ENCODE measurements at regions not wholly inside any gene's neighbourhood (a gene's known extent, or its start where the extent isn't known, plus 50 kb on each side); places are given as distances from the start of the nearest gene placed in this dataset.
"Not testable (repeated sequence)": the region's sequence is repeated elsewhere in the genome, so short reads cannot be mapped to it uniquely, and the experiment has no call there.

- no peak for DNase-seq (ENCODE audit: extremely low spot score)
- WGBS = 68% methylated on average over 10 of the region's 10 CpGs
- H3K27ac ChIP-seq (ENCODE audit: low read depth) = no peak overlapping the region
- H3K36me3 ChIP-seq (ENCODE audit: insufficient read depth) = no peaks in the 10 kb centered on the region
- H3K4me3 ChIP-seq (ENCODE audit: low read depth, low read length) = no peak overlapping the region
- no peaks in the 10 kb centered on the region for H3K4me1 ChIP-seq (ENCODE audit: insufficient read depth)
These were observed 179.3 kb downstream of the ZIC5 start for GRCh38 chr13:99792079-99792921.

DNA sequence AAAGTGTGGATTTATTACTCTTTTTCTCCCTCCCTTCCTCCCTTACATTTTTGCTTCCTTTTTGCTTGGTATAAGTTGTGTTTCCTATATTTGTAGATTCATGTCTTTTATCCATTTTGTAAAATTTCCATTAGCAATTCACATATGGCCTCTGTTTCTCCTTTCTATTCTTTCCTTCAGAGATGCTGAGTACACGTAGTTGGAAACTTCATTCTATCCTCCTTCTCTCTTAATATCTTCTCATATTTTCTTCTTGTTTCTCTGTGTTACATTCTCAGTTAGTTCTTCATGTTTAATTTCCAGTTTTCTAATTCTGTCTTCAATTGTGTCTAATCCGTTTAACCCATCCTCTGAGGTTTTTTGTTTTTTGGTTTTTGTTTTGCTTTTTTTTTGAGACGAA, 188.9 kb downstream of the ZIC5 start:
- WGBS = 93% methylated on average over 3 of the region's 3 CpGs
- H3K4me3 ChIP-seq (ENCODE audit: low read depth, low read length) = no peak overlapping the region
- no peaks in the 10 kb centered on the region for H3K4me1 ChIP-seq (ENCODE audit: insufficient read depth)
- no peak overlapping the region for H3K27ac ChIP-seq (ENCODE audit: low read depth)
- H3K36me3 ChIP-seq (ENCODE audit: insufficient read depth) = peaks cover 2% of the 10 kb centered on the region
- no peak for DNase-seq (ENCODE audit: extremely low spot score)

DNA sequence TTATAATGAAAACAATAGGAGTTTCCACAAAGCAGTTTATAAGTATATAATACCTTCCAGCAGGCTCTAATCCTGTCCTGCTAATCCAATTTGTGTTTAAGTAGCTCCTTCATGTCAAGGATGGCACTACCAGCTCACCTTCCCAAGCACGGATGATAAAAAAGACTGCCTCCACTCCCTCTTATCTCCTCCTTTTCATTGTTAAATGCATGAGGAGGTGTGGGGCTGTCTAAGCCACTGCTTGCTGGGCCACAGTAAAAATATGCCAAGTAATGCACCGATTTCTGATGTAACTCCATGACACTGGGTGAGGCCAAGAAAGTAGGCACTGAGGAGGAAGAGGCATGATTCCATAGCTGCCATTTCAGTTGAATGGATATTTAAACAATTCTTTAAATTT, 193.1 kb downstream of the ZIC5 start:
- Histone ChIP-seq H3K27ac (ENCODE audit: low read depth) (no peak overlapping the region), H3K4me3 (ENCODE audit: low read depth, low read length) (no peak overlapping the region), H3K36me3 (ENCODE audit: insufficient read depth) (peaks cover 2% of the 10 kb centered on the region), H3K4me1 (ENCODE audit: insufficient read depth) (no peaks in the 10 kb centered on the region)
- no peak for DNase-seq (ENCODE audit: extremely low spot score)
- 79% methylated on average over 2 of the region's 2 CpGs for WGBS

GRCh38 chr13:99777873-99778272, 193.7 kb downstream of the ZIC5 start:
- H3K4me3 ChIP-seq (ENCODE audit: low read depth, low read length) = no peak overlapping the region
- H3K36me3 ChIP-seq (ENCODE audit: insufficient read depth) = peaks cover 2% of the 10 kb centered on the region
- no peaks in the 10 kb centered on the region for H3K4me1 ChIP-seq (ENCODE audit: insufficient read depth)
- WGBS = 61% methylated on average over 3 of the region's 3 CpGs
- H3K27ac ChIP-seq (ENCODE audit: low read depth) = no peak overlapping the region
- no peak for DNase-seq (ENCODE audit: extremely low spot score)

DNA sequence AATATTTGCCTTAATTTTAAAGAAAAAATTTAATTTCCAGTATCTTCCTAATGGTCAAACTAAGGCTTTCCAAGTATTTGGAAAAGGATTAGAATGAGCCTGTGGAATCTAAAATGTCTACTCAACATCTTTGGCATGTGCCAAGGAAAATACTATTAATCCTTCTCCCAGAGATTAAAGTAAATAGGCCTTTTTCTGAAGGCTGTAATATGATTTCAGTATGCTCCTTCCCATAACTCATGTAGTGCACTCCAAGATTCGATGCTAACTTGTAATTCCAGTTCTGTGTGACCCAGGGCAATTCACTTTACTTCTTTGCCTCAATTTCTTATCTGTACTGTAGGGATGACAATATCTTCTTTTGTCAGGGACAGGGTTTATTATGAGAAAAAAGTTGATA, 196.9 kb downstream of the ZIC5 start:
- no peak for DNase-seq (ENCODE audit: extremely low spot score)
- Histone ChIP-seq H3K4me3 (ENCODE audit: low read depth, low read length) (no peak overlapping the region), H3K4me1 (ENCODE audit: insufficient read depth) (no peaks in the 10 kb centered on the region), H3K36me3 (ENCODE audit: insufficient read depth) (peaks cover 2% of the 10 kb centered on the region), H3K27ac (ENCODE audit: low read depth) (no peak overlapping the region)
- 19% methylated on average over 1 of the region's 1 CpG for WGBS

DNA sequence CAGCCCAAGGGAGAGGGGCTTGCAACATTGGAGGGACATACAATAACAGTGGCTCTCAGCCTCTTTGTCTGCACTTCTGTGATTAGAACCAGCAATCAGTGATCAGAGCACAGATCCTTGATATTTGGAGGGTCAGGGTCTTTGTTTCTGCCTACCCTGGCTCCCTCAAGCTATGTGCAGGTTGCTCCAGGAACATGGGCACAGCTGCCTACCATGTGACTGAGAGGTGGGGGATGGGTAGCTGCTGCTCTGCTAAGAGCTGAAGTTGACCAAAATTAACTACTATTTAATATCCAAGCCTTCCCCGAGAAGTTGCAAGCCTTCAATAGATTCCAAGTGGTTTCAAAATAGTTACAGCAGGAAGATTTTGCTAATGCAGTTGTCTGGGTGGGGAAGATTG, 202.6 kb downstream of the ZIC5 start:
- no peak overlapping the region for H3K4me3 ChIP-seq (ENCODE audit: low read depth, low read length)
- no peaks in the 10 kb centered on the region for H3K4me1 ChIP-seq (ENCODE audit: insufficient read depth)
- H3K36me3 ChIP-seq (ENCODE audit: insufficient read depth) = no peaks in the 10 kb centered on the region
- H3K27ac ChIP-seq (ENCODE audit: low read depth) = no peak overlapping the region
- no peak for DNase-seq (ENCODE audit: extremely low spot score)
- WGBS = 80% methylated on average over 1 of the region's 1 CpG

- no peak for DNase-seq (ENCODE audit: extremely low spot score)
- no peak overlapping the region for H3K27ac ChIP-seq (ENCODE audit: low read depth)
- H3K4me1 ChIP-seq (ENCODE audit: insufficient read depth) = no peaks in the 10 kb centered on the region
- no peak overlapping the region for H3K4me3 ChIP-seq (ENCODE audit: low read depth, low read length)
- no peaks in the 10 kb centered on the region for H3K36me3 ChIP-seq (ENCODE audit: insufficient read depth)
- WGBS = 49% methylated on average over 2 of the region's 2 CpGs
These were observed 204.9 kb downstream of the ZIC5 start for GRCh38 chr13:99766641-99767045.

DNA sequence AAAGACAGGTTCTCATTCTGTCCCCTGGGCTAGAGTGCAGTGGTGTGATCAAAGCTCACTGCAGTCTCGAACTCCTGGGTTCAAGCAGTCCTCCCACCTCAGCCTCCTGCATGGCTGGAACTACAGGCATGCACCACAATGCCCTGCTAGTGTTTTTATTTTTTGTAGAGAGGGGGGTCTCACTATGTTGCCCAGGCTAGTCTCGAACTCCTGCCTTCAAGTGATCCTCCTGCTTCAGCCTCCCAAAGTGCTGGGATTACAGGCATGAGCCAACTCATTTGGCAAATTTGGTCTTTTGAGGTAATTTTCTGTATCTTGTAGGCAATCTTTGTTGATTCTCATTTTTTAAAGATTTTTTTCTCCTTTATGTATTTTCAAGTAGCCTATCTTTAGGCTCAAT, 205.7 kb downstream of the ZIC5 start:
- H3K36me3 ChIP-seq (ENCODE audit: insufficient read depth) = no peaks in the 10 kb centered on the region
- H3K4me3 ChIP-seq (ENCODE audit: low read depth, low read length) = no peak overlapping the region
- H3K27ac ChIP-seq (ENCODE audit: low read depth) = no peak overlapping the region
- no peak for DNase-seq (ENCODE audit: extremely low spot score)
- WGBS = 84% methylated on average over 2 of the region's 2 CpGs
- no peaks in the 10 kb centered on the region for H3K4me1 ChIP-seq (ENCODE audit: insufficient read depth)

DNA sequence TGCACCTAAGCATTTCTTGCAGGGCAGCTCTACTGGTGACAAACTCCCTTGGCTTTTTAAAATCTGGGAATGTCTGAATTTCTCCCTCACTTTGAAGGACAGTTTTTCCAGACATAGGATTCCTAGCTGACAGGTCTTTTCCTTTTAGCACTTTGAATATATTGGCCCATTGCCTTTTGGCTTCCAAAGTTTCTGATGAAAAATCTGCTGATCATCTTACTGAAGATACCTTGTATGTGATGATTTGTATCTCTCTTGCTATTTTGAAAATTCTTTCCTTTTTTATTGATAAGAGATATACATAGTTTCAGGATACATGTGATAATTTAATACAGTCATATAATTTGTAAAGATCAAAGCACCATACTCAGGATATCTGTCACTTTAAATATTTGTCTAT, 211.1 kb downstream of the ZIC5 start:
- Histone ChIP-seq H3K4me1 (ENCODE audit: insufficient read depth) (no peaks in the 10 kb centered on the region), H3K27ac (ENCODE audit: low read depth) (no peak overlapping the region), H3K4me3 (ENCODE audit: low read depth, low read length) (no peak overlapping the region), H3K36me3 (ENCODE audit: insufficient read depth) (no peaks in the 10 kb centered on the region)
- no peak for DNase-seq (ENCODE audit: extremely low spot score)

DNA sequence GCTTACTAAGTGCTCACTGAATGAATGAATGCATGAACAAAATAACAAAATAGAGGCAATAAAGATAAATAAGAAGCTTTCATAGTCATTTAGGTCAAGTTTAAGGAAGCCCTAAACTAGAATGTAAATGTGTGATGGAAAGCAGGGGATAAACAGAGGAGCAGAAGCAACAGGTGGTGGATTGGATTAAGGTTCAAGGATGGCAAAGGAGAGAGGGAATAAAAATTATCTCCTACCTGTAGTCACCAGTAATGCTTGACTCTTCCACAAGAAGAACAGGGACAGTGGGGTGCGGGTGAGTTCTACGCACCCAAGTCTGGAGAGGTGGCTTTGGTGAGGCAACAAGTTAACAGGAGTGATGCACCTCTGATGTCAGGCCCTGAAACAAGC, 212.4 kb downstream of the ZIC5 start:
- H3K27ac ChIP-seq (ENCODE audit: low read depth) = no peak overlapping the region
- no peak overlapping the region for H3K4me3 ChIP-seq (ENCODE audit: low read depth, low read length)
- no peak for DNase-seq (ENCODE audit: extremely low spot score)
- over 99% methylated on average over 2 of the region's 2 CpGs for WGBS
- no peaks in the 10 kb centered on the region for H3K36me3 ChIP-seq (ENCODE audit: insufficient read depth)
- no peaks in the 10 kb centered on the region for H3K4me1 ChIP-seq (ENCODE audit: insufficient read depth)

GRCh38 chr13:99758460-99759162, 213.0 kb downstream of the ZIC5 start:
- Histone ChIP-seq H3K4me1 (ENCODE audit: insufficient read depth) (no peaks in the 10 kb centered on the region), H3K36me3 (ENCODE audit: insufficient read depth) (no peaks in the 10 kb centered on the region), H3K4me3 (ENCODE audit: low read depth, low read length) (no peak overlapping the region), H3K27ac (ENCODE audit: low read depth) (no peak overlapping the region)
- DNase-seq (ENCODE audit: extremely low spot score) = no peak
- 63% methylated on average over 6 of the region's 6 CpGs for WGBS

- Histone ChIP-seq H3K4me3 (ENCODE audit: low read depth, low read length) (no peak overlapping the region), H3K27ac (ENCODE audit: low read depth) (no peak overlapping the region), H3K36me3 (ENCODE audit: insufficient read depth) (no peaks in the 10 kb centered on the region), H3K4me1 (ENCODE audit: insufficient read depth) (no peaks in the 10 kb centered on the region)
- WGBS = 70% methylated on average over 8 of the region's 8 CpGs
- no peak for DNase-seq (ENCODE audit: extremely low spot score)
These were observed 213.7 kb downstream of the ZIC5 start for GRCh38 chr13:99757756-99758459.

DNA sequence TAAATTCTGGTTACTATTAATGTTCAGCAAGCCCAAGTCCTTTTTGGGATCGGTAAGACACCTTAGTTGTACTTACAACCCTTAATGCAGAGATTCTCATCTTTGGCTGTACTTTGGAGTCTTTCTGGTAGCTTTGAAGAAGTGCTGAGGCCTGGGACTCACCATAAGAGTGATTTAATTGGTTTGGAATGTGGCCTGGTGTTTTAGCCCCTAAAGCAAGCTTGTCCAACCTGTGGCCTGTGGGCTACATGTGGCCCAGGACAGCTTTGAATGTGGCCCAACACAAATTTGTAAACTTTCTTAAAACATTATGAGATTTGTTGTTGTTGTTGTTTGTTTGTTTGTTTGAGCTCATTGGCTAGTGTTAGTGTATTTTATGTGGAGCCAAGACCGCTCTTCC, 215.3 kb downstream of the ZIC5 start:
- no peak for DNase-seq (ENCODE audit: extremely low spot score)
- H3K4me3 ChIP-seq (ENCODE audit: low read depth, low read length) = no peak overlapping the region
- no peaks in the 10 kb centered on the region for H3K36me3 ChIP-seq (ENCODE audit: insufficient read depth)
- 91% methylated on average over 2 of the region's 2 CpGs for WGBS
- no peak overlapping the region for H3K27ac ChIP-seq (ENCODE audit: low read depth)
- no peaks in the 10 kb centered on the region for H3K4me1 ChIP-seq (ENCODE audit: insufficient read depth)

GRCh38 chr13:99754750-99755149, 216.8 kb downstream of the ZIC5 start:
- WGBS = 92% methylated on average over 18 of the region's 18 CpGs
- not testable (repeated sequence) for DNase-seq (ENCODE audit: extremely low spot score); H3K36me3 ChIP-seq (ENCODE audit: insufficient read depth); H3K4me1 ChIP-seq (ENCODE audit: insufficient read depth); H3K27ac ChIP-seq (ENCODE audit: low read depth); H3K4me3 ChIP-seq (ENCODE audit: low read depth, low read length)
